Caco-2 (cell line): ENCODE measurements at regions not wholly inside any gene's neighbourhood (a gene's known extent, or its start where the extent isn't known, plus 50 kb on each side); places are given as distances from the start of the nearest gene placed in this dataset.

Source experiments
- BruUV-seq: library from RNA; stranded (reverse); fragments of 400-500 nt; replicated peaks from 2 replicates; lab custom pipeline; 2021; lab: Mats Ljungman, UMichigan
- CTCF ChIA-PET: fragments of 300-600 bp; sonication (Branson Sonifier 250); formaldehyde crosslinking; loops from one replicate; lab custom pipeline; 2022; ENCODE audit warnings: antibody characterized with exemption; lab: Charles Lee
- POLR2A ChIA-PET: fragments of 300-600 bp; sonication (Branson Sonifier 250); formaldehyde crosslinking; loops from one replicate; lab custom pipeline; 2022; ENCODE audit warnings: antibody characterized with exemption; lab: Charles Lee
- DNase-seq, 2 experiments: peaks; one replicate each; pipeline versions ENCODE4 v3.0.0 to v3.0.0-alpha.2; 2020 to 2022
- H3K27me3 ChIP-seq: replicated peaks from 2 replicates; pipeline ENCODE4 v1.6.0; 2011; ENCODE audit warnings: low read length; ENCODE audit not compliant: control insufficient read depth, insufficient read depth
- H3K36me3 ChIP-seq: 2 replicates; pipeline ENCODE4 v1.5.1; 2011; ENCODE audit warnings: low read length; ENCODE audit not compliant: control insufficient read depth, insufficient read depth
- H3K4me1 ChIP-seq: fragments of 250-450 bp; sonication (Bioruptor Pico); 2 replicates; pipeline ENCODE4 v1.5.1; 2020; ENCODE audit warnings: mild to moderate bottlenecking
- H3K4me3 ChIP-seq: 2 replicates; pipeline ENCODE4 v1.5.1; 2011; ENCODE audit warnings: low read depth, mild to moderate bottlenecking, control low read depth, low read length
- H3K9me3 ChIP-seq: fragments of 250-450 bp; sonication (Bioruptor Pico); 2 replicates; pipeline ENCODE4 v1.5.1; 2020; ENCODE audit warnings: mild to moderate bottlenecking, moderate library complexity
- H3K27ac Mint-ChIP-seq: one replicate; pipeline ENCODE4 v1.8.0; 2022; ENCODE audit warnings: mixed read lengths; ENCODE audit not compliant: unreplicated experiment
- H3K27me3 Mint-ChIP-seq: one replicate; pipeline ENCODE4 v1.8.0; 2022; ENCODE audit warnings: mixed read lengths; ENCODE audit not compliant: insufficient read depth, unreplicated experiment
- H3K36me3 Mint-ChIP-seq: one replicate; pipeline ENCODE4 v1.8.0; 2022; ENCODE audit warnings: mild to moderate bottlenecking, mixed read lengths; ENCODE audit not compliant: insufficient read depth, unreplicated experiment
- H3K4me1 Mint-ChIP-seq: one replicate; pipeline ENCODE4 v1.8.0; 2022; ENCODE audit warnings: low read depth, mixed read lengths; ENCODE audit not compliant: unreplicated experiment
- H3K4me3 Mint-ChIP-seq: one replicate; pipeline ENCODE4 v1.8.0; 2022; ENCODE audit warnings: mild to moderate bottlenecking, moderate library complexity, mixed read lengths; ENCODE audit not compliant: unreplicated experiment
- H3K9me3 Mint-ChIP-seq: one replicate; pipeline ENCODE4 v1.8.0; 2022; ENCODE audit warnings: mixed read lengths; ENCODE audit not compliant: unreplicated experiment
- intact Hi-C: fragments of 100-400 bp; cut with micrococcal nuclease; formaldehyde crosslinking; loops from one replicate; pipeline ENCODE4 v1.10.0; 2022; ENCODE audit not compliant: unreplicated experiment
- TF ChIP-seq, protein P1 (sequence below), 2 experiments: fragments of 200-600 bp in 1 of 2; IDR thresholded peaks; 1 replicate in 1 of 2; 2 replicates in 1 of 2; pipeline versions ENCODE4 v1.5.1 to v1.8.0; 2011 to 2022; ENCODE audit warnings: antibody characterized with exemption in 1 of 2, control low read depth in 1 of 2, inconsistent platforms in 1 of 2, low read depth in 1 of 2, low read length in 1 of 2, mild to moderate bottlenecking in 1 of 2, moderate library complexity in 1 of 2; ENCODE audit not compliant: insufficient read depth in 1 of 2, severe bottlenecking in 1 of 2, unreplicated experiment in 1 of 2

DNA sequence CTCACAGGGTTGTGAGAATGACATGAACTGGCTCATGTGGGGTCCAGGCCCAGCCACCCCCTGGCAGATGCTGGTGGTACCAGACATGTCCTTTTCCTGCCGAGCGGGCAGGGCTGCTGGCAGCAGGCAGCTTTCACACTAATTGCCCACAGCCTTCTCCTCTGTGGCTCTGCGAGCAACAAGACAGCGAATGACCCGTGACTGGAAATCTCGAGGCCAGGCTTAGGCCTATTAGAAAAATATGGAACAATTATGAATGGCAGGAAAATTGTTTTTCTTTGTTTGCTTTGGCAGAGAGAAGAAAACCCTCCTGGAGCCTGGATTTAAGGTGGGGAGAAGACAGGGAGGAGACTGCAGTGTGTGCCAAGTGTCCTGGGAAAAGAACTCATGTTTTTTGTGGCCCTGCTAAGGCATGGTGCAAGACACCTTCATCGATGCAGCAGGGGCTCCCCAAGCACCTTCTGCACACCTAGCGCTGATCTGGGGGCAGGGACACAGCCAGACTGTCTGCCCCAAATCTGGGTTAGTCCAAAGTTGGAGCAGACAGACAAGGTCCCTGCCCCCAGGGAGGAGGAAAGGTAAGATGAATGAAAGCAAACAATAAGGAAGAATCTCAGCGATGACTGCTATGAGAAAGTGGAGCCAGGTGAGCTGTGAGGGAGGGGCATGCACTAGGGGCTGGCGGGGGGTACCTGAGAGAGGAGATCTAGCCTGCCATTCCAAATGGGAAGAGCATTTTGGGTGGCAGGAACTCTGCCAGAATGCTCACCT lies 193.8 kb upstream of the TLE3 start:
- TF ChIP-seq, protein P1, sequence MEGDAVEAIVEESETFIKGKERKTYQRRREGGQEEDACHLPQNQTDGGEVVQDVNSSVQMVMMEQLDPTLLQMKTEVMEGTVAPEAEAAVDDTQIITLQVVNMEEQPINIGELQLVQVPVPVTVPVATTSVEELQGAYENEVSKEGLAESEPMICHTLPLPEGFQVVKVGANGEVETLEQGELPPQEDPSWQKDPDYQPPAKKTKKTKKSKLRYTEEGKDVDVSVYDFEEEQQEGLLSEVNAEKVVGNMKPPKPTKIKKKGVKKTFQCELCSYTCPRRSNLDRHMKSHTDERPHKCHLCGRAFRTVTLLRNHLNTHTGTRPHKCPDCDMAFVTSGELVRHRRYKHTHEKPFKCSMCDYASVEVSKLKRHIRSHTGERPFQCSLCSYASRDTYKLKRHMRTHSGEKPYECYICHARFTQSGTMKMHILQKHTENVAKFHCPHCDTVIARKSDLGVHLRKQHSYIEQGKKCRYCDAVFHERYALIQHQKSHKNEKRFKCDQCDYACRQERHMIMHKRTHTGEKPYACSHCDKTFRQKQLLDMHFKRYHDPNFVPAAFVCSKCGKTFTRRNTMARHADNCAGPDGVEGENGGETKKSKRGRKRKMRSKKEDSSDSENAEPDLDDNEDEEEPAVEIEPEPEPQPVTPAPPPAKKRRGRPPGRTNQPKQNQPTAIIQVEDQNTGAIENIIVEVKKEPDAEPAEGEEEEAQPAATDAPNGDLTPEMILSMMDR (IDR thresholded peaks at IDR 0.05; ENCODE audit: insufficient read depth in 1 of 2, low read depth in 1 of 2, low read length in 1 of 2, severe bottlenecking in 1 of 2, unreplicated experiment in 1 of 2): no peak
- H3K9me3 ChIP-seq: no peaks in the 10 kb centered on the region

DNA sequence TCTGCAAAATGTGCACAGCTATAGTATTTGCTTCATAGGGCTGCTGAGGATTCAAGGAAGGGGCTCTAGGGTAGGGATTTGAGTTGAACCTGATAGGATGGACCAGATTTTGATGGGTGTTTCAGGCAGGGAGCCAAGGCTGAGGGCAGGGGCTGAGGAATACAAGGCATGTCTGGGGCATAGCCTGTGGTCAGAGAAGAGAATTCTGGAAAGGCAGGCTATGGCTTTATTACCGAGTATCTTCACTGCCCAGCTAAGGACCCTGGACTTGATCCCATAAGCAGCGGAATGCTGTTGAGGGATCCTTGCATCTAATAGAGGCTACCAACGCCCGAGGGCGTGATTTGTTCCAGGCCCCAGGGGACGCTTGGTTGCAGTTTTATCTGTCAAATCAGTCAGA lies 193.0 kb upstream of the TLE3 start:
- Histone ChIP-seq H3K36me3 (no peaks in the 10 kb centered on the region), H3K4me3 (no peak overlapping the region), H3K27me3 (no peaks in the 10 kb centered on the region), H3K4me1 (peaks cover 40% of the 10 kb centered on the region), H3K9me3 (no peaks in the 10 kb centered on the region)
- CTCF ChIA-PET: no interaction called here
- TF ChIP-seq, protein P1 (IDR thresholded peaks at IDR 0.05; ENCODE audit: insufficient read depth in 1 of 2, low read depth in 1 of 2, low read length in 1 of 2, severe bottlenecking in 1 of 2, unreplicated experiment in 1 of 2): no peak
- peak overlapping the region; percentile 96 for H3K27ac Mint-ChIP-seq
- H3K36me3 Mint-ChIP-seq: peaks cover 11% of the 10 kb centered on the region
- no peaks in the 10 kb centered on the region for H3K9me3 Mint-ChIP-seq
- H3K4me1 Mint-ChIP-seq: peaks cover 41% of the 10 kb centered on the region
- no peak overlapping the region for H3K4me3 Mint-ChIP-seq
- no TSS peak for BruUV-seq
- no peaks in the 10 kb centered on the region for H3K27me3 Mint-ChIP-seq
- intact Hi-C loops: no loop called here
- DNase-seq: no peak
- POLR2A ChIA-PET: no interaction called here

More for the DNA sequence above, 193.8 kb upstream of the TLE3 start:
- POLR2A ChIA-PET: interaction anchor here (0.7 kb wide), 1 partner anchor 1101 kb away, joined by 4 read pairs; no protein-coding TSS in a partner anchor
- BruUV-seq: no TSS peak
- H3K9me3 Mint-ChIP-seq: no peaks in the 10 kb centered on the region
- no peaks in the 10 kb centered on the region for H3K36me3 ChIP-seq
- peaks cover 40% of the 10 kb centered on the region for H3K4me1 ChIP-seq
- H3K36me3 Mint-ChIP-seq: peaks cover 11% of the 10 kb centered on the region
- no peaks in the 10 kb centered on the region for H3K27me3 ChIP-seq
- no peaks in the 10 kb centered on the region for H3K27me3 Mint-ChIP-seq
- H3K4me1 Mint-ChIP-seq: peaks cover 41% of the 10 kb centered on the region
- peak overlapping the region; percentile 77 for H3K27ac Mint-ChIP-seq
- no peak overlapping the region for H3K4me3 ChIP-seq
- DNase-seq: peak; percentile 67 to 76
- intact Hi-C loops: no loop called here
- CTCF ChIA-PET: no interaction called here
- peak overlapping the region; percentile 40 for H3K4me3 Mint-ChIP-seq

DNA sequence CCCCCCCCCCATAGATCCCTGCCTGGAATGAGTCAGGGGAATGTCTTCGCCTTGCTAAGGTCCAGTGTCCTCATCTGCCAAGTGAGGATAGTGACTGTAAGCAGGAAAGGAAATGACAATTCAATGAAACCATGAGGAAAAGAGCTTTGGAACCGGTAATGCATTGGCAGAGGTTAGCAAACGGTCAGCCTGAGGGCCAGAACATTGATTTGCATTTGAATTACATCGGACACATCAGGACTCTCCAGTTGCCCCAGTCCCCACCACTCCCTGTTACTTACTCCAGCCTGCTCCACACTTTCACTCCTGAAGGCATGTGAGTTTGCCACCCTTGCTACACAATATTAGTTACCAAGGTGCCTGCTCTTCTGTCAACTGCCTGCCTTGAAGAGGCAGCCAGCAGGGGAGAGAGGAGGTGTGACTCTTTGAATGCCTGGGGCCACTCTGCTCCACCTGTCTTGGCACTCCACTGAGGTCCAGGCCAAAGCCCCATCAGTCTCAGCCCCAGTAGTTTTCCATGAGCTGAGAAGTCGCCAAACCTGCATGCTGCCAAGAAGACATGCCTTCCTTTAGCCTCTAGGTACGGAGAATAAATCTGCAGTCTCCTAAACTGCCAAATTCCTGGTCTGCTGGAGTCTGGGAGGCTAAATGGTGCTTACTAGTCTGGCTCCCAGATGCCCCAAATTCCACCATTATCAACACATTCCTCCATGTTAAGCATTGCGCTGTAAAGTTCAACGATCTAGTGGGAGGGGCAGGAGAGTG lies 191.7 kb upstream of the TLE3 start:
- intact Hi-C loops: loop anchor here (5.0 kb wide), 1 partner anchor 192 kb away; the partner anchor contains the start of gene TLE3
- peak; percentile 77 to 80 for DNase-seq

More for the DNA sequence above, 191.7 kb upstream of the TLE3 start:
- BruUV-seq: no TSS peak
- H3K4me3 ChIP-seq: no peak overlapping the region
- H3K27me3 ChIP-seq: no peaks in the 10 kb centered on the region
- no peaks in the 10 kb centered on the region for H3K36me3 ChIP-seq
- peak overlapping the region; percentile 67 for H3K4me3 Mint-ChIP-seq
- H3K36me3 Mint-ChIP-seq: peaks cover 11% of the 10 kb centered on the region
- no peaks in the 10 kb centered on the region for H3K27me3 Mint-ChIP-seq
- H3K4me1 ChIP-seq: peaks cover 40% of the 10 kb centered on the region
- ChIA-PET CTCF (interaction anchor here (0.9 kb wide), 1 partner anchor 74 kb away, joined by 3 read pairs; no protein-coding TSS in a partner anchor), POLR2A (no interaction called here)
- peaks cover 41% of the 10 kb centered on the region for H3K4me1 Mint-ChIP-seq
- H3K9me3 Mint-ChIP-seq: no peaks in the 10 kb centered on the region
- H3K27ac Mint-ChIP-seq: peak overlapping the region; percentile 96
- TF ChIP-seq, protein P1 (IDR thresholded peaks at IDR 0.05; ENCODE audit: insufficient read depth in 1 of 2, low read depth in 1 of 2, low read length in 1 of 2, severe bottlenecking in 1 of 2, unreplicated experiment in 1 of 2): no peak
- no peaks in the 10 kb centered on the region for H3K9me3 ChIP-seq
